HFF-Myc (cell line): ENCODE measurements at regions not wholly inside any gene's neighbourhood (a gene's known extent, or its start where the extent isn't known, plus 50 kb on each side); places are given as distances from the start of the nearest gene placed in this dataset.

Experiments
- DNase-seq: peaks from one replicate; pipeline ENCODE4 v3.0.0-alpha.2; 2011; ENCODE audit warnings: low read depth; ENCODE audit errors: extremely low read depth
- H3K4me3 ChIP-seq: replicated peaks from 2 replicates; pipeline ENCODE4 v1.5.1; 2011; ENCODE audit warnings: low read depth, mild to moderate bottlenecking, control low read depth, low read length
- CTCF ChIP-seq: IDR thresholded peaks from 2 replicates; pipeline ENCODE4 v1.5.1; 2012; ENCODE audit warnings: mild to moderate bottlenecking, low read depth, low read length, control low read depth; ENCODE audit errors: missing control alignments

- no peak for DNase-seq
- no peak for TF ChIP-seq CTCF
- H3K4me3 ChIP-seq: no peak overlapping the region
These were observed 702.1 kb downstream of the NOVA1 start for GRCh38 chr14:25895740-25896139.

- H3K4me3 ChIP-seq: no peak overlapping the region
- no peak for TF ChIP-seq CTCF
These were observed 710.5 kb downstream of the NOVA1 start for GRCh38 chr14:25887251-25887878.

GRCh38 chr14:25884657-25885056 is 713.2 kb downstream of the NOVA1 start:
- DNase-seq: no peak
- no peak overlapping the region for H3K4me3 ChIP-seq
- TF ChIP-seq CTCF: no peak

More at GRCh38 chr14:25887251-25887878, 710.5 kb downstream of the NOVA1 start:
- no peak for DNase-seq

GRCh38 chr14:25882899-25883298 is 714.9 kb downstream of the NOVA1 start:
- TF ChIP-seq CTCF: no peak
- no peak for DNase-seq
- H3K4me3 ChIP-seq: no peak overlapping the region

GRCh38 chr14:25875475-25875874 is 722.4 kb downstream of the NOVA1 start:
- DNase-seq: no peak
- TF ChIP-seq CTCF: no peak
- H3K4me3 ChIP-seq: no peak overlapping the region

GRCh38 chr14:25869854-25870253 is 728.0 kb downstream of the NOVA1 start:
- TF ChIP-seq CTCF: no peak
- no peak for DNase-seq
- no peak overlapping the region for H3K4me3 ChIP-seq
